SK-N-SH treated with all-trans-retinoic acid at 6 μM for 48 hours (cell line): ENCODE measurements at regions not wholly inside any gene's neighbourhood (a gene's known extent, or its start where the extent isn't known, plus 50 kb on each side); places are given as distances from the start of the nearest gene placed in this dataset.

Source experiments
- ATAC-seq: fragments of 200-7000 bp; cut with Tn5 transposase; 3 replicates; pipeline ENCODE4 v1.9.1; 2020; ENCODE audit warnings: mild to moderate bottlenecking, moderate library complexity
- ARNTL ChIP-seq: fragments of 450-650 bp; formaldehyde crosslinking; IDR thresholded peaks from 2 replicates; pipeline ENCODE4 v1.5.0; 2020; ENCODE audit warnings: low read depth, mild to moderate bottlenecking, moderate library complexity, borderline replicate concordance
- BACH2 ChIP-seq: fragments of 250-450 bp; sonication (Bioruptor Pico); IDR thresholded peaks from 2 replicates; pipeline ENCODE4 v1.9.0; 2021; ENCODE audit warnings: mild to moderate bottlenecking, borderline replicate concordance
- CSDC2 ChIP-seq: fragments of 250-450 bp; sonication (Bioruptor Pico); IDR thresholded peaks from 2 replicates; pipeline ENCODE4 v1.5.0; 2020; ENCODE audit warnings: mild to moderate bottlenecking, moderate library complexity
- ESRRG ChIP-seq: fragments of 250-450 bp; sonication (Bioruptor Pico); IDR thresholded peaks from 2 replicates; pipeline ENCODE4 v1.6.1; 2021; ENCODE audit warnings: mild to moderate bottlenecking
- GLIS3 ChIP-seq: fragments of 250-450 bp; sonication (Bioruptor Pico); IDR thresholded peaks from 2 replicates; pipeline ENCODE4 v1.5.0; 2020; ENCODE audit warnings: mild to moderate bottlenecking, moderate library complexity
- ISL1 ChIP-seq: fragments of 250-450 bp; sonication (Bioruptor Pico); IDR thresholded peaks from 2 replicates; pipeline ENCODE4 v2.1.2; 2022; ENCODE audit warnings: mild to moderate bottlenecking, moderate library complexity
- OSR1 ChIP-seq: fragments of 250-450 bp; sonication (Bioruptor Pico); IDR thresholded peaks from 2 replicates; pipeline ENCODE4 v1.8.0; 2022; ENCODE audit warnings: moderate library complexity, mild to moderate bottlenecking, inconsistent platforms
- PPARA ChIP-seq: fragments of 250-450 bp; sonication (Bioruptor Pico); IDR thresholded peaks from 2 replicates; pipeline ENCODE4 v1.5.0; 2020; ENCODE audit warnings: mild to moderate bottlenecking, borderline replicate concordance
- RARB ChIP-seq: fragments of 250-450 bp; sonication (Bioruptor Pico); IDR thresholded peaks from 2 replicates; pipeline ENCODE4 v1.8.0; 2021; ENCODE audit warnings: mild to moderate bottlenecking, moderate library complexity
- SNAI2 ChIP-seq: fragments of 250-450 bp; sonication (Bioruptor Pico); IDR thresholded peaks from 2 replicates; pipeline ENCODE4 v1.5.0; 2020; ENCODE audit warnings: mild to moderate bottlenecking, moderate library complexity
- TCF4 ChIP-seq: fragments of 250-450 bp; sonication (Bioruptor Pico); IDR thresholded peaks from 2 replicates; pipeline ENCODE4 v1.8.0; 2021; ENCODE audit warnings: mild to moderate bottlenecking, moderate library complexity, borderline replicate concordance
- TOX ChIP-seq: fragments of 250-450 bp; sonication (Bioruptor Pico); IDR thresholded peaks from 2 replicates; pipeline ENCODE4 v1.8.0; 2021; ENCODE audit warnings: mild to moderate bottlenecking, moderate library complexity, borderline replicate concordance
- ZC3H10 ChIP-seq: fragments of 250-450 bp; sonication (Bioruptor Pico); IDR thresholded peaks from 2 replicates; pipeline ENCODE4 v1.5.1; 2021; ENCODE audit warnings: mild to moderate bottlenecking, moderate library complexity
- ZFP3 ChIP-seq: fragments of 250-450 bp; sonication (Bioruptor Pico); IDR thresholded peaks from 2 replicates; pipeline ENCODE4 v1.5.0; 2020; ENCODE audit warnings: mild to moderate bottlenecking, moderate library complexity
- ZFP30 ChIP-seq: fragments of 450-650 bp; formaldehyde crosslinking; IDR thresholded peaks from 2 replicates; pipeline ENCODE4 v1.5.0; 2022; ENCODE audit warnings: mild to moderate bottlenecking, moderate library complexity
- ZNF565 ChIP-seq: fragments of 450-650 bp; formaldehyde crosslinking; conservative IDR thresholded peaks from 2 replicates; pipeline ENCODE4 v1.5.0; 2020; ENCODE audit warnings: low read depth, mild to moderate bottlenecking, moderate library complexity
- ZNF8 ChIP-seq: fragments of 450-650 bp; formaldehyde crosslinking; IDR thresholded peaks from 2 replicates; pipeline ENCODE4 v1.5.0; 2020; ENCODE audit warnings: mild to moderate bottlenecking, moderate library complexity
- TF ChIP-seq, protein P1 (sequence below): fragments of 250-450 bp; sonication (Bioruptor Pico); IDR thresholded peaks from 2 replicates; pipeline ENCODE4 v1.5.1; 2020; ENCODE audit warnings: low read depth, mild to moderate bottlenecking, moderate library complexity
- TF ChIP-seq, protein P2 (sequence below): fragments of 250-450 bp; sonication (Bioruptor Pico); IDR thresholded peaks from 2 replicates; pipeline ENCODE4 v1.8.0; 2021; ENCODE audit warnings: low read depth, mild to moderate bottlenecking, moderate library complexity, borderline replicate concordance
- TF ChIP-seq, protein P3 (sequence below): fragments of 250-450 bp; sonication (Bioruptor Pico); IDR thresholded peaks from 2 replicates; pipeline ENCODE4 v1.8.0; 2020; ENCODE audit warnings: mild to moderate bottlenecking, moderate library complexity, borderline replicate concordance
- TF ChIP-seq, protein P4 (sequence below): fragments of 250-450 bp; sonication (Bioruptor Pico); IDR thresholded peaks from 2 replicates; pipeline ENCODE4 v1.5.1; 2021; ENCODE audit warnings: mild to moderate bottlenecking, moderate library complexity
- TF ChIP-seq, protein P5 (sequence below): fragments of 250-450 bp; sonication (Bioruptor Pico); IDR thresholded peaks from 2 replicates; pipeline ENCODE4 v1.5.0; 2020; ENCODE audit warnings: mild to moderate bottlenecking, moderate library complexity

DNA sequence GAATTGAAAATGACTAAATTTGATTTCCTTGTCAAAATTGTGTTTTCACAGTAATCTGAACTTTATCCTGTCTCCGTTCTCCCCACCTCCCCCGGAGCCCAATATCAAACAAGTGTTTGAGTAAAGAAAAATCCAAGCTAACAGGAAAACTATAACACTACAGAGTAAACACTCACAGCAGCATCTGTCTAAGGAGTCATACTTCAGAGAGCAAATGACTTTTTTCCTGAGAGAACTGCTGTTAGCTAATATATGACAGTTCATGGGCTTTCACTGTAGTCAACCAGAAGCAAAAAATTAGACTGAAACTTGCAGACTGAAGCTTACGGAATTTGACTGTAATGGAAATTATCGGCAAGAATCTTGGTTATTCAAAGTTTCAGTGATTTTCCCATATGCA is 321.7 kb downstream of the ANKRD50 start (continued):
- TF ChIP-seq, protein P1, sequence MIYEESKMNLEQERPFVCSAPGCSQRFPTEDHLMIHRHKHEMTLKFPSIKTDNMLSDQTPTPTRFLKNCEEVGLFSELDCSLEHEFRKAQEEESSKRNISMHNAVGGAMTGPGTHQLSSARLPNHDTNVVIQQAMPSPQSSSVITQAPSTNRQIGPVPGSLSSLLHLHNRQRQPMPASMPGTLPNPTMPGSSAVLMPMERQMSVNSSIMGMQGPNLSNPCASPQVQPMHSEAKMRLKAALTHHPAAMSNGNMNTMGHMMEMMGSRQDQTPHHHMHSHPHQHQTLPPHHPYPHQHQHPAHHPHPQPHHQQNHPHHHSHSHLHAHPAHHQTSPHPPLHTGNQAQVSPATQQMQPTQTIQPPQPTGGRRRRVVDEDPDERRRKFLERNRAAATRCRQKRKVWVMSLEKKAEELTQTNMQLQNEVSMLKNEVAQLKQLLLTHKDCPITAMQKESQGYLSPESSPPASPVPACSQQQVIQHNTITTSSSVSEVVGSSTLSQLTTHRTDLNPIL, result no peak
- TF ChIP-seq ZC3H10, result no peak
- no peak for TF ChIP-seq ARNTL (CRISPR knock-in tag)
- TF ChIP-seq OSR1 (CRISPR knock-in tag), result no peak
- TF ChIP-seq ESRRG (CRISPR knock-in tag), result no peak
- TF ChIP-seq TCF4 (CRISPR knock-in tag), result no peak
- TF ChIP-seq ISL1 (CRISPR knock-in tag), result no peak

DNA sequence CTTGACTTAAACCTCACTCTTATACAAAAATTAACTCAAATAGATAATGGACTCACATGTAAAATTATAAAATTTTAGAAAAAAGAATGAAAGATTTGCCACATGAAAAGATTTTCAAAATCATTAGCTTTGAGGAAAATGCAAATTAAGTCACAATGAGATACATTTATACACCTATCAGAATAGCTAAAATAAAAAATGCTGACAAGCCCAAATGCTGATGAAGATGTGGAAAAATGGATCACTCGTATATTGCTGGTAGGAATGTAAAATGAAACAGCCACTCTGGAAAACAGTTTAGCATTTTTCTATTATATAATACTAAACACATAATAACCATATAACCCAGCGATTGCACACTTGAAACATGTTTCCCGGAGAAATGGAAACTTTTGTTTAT is 316.2 kb downstream of the ANKRD50 start:
- TF ChIP-seq OSR1 (CRISPR knock-in tag) (no peak), TOX (no peak), GLIS3 (CRISPR knock-in tag) (no peak), ESRRG (CRISPR knock-in tag) (no peak), CSDC2 (CRISPR knock-in tag) (no peak), ZNF8 (CRISPR knock-in tag) (no peak), ZFP30 (CRISPR knock-in tag) (no peak), PPARA (CRISPR knock-in tag) (no peak), ZNF565 (CRISPR knock-in tag) (no peak), ARNTL (CRISPR knock-in tag) (no peak), TCF4 (CRISPR knock-in tag) (no peak), ZFP3 (CRISPR knock-in tag) (no peak)
- TF ChIP-seq, protein P2, sequence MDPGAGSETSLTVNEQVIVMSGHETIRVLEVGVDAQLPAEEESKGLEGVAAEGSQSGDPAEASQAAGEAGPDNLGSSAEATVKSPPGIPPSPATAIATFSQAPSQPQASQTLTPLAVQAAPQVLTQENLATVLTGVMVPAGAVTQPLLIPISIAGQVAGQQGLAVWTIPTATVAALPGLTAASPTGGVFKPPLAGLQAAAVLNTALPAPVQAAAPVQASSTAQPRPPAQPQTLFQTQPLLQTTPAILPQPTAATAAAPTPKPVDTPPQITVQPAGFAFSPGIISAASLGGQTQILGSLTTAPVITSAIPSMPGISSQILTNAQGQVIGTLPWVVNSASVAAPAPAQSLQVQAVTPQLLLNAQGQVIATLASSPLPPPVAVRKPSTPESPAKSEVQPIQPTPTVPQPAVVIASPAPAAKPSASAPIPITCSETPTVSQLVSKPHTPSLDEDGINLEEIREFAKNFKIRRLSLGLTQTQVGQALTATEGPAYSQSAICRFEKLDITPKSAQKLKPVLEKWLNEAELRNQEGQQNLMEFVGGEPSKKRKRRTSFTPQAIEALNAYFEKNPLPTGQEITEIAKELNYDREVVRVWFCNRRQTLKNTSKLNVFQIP (CRISPR knock-in tag), result no peak
- TF ChIP-seq, protein P3, sequence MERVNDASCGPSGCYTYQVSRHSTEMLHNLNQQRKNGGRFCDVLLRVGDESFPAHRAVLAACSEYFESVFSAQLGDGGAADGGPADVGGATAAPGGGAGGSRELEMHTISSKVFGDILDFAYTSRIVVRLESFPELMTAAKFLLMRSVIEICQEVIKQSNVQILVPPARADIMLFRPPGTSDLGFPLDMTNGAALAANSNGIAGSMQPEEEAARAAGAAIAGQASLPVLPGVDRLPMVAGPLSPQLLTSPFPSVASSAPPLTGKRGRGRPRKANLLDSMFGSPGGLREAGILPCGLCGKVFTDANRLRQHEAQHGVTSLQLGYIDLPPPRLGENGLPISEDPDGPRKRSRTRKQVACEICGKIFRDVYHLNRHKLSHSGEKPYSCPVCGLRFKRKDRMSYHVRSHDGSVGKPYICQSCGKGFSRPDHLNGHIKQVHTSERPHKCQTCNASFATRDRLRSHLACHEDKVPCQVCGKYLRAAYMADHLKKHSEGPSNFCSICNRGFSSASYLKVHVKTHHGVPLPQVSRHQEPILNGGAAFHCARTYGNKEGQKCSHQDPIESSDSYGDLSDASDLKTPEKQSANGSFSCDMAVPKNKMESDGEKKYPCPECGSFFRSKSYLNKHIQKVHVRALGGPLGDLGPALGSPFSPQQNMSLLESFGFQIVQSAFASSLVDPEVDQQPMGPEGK (CRISPR knock-in tag), result no peak
- TF ChIP-seq, protein P1, result no peak
- TF ChIP-seq, protein P4, sequence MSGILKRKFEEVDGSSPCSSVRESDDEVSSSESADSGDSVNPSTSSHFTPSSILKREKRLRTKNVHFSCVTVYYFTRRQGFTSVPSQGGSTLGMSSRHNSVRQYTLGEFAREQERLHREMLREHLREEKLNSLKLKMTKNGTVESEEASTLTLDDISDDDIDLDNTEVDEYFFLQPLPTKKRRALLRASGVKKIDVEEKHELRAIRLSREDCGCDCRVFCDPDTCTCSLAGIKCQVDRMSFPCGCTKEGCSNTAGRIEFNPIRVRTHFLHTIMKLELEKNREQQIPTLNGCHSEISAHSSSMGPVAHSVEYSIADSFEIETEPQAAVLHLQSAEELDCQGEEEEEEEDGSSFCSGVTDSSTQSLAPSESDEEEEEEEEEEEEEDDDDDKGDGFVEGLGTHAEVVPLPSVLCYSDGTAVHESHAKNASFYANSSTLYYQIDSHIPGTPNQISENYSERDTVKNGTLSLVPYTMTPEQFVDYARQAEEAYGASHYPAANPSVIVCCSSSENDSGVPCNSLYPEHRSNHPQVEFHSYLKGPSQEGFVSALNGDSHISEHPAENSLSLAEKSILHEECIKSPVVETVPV, result no peak
- TF ChIP-seq, protein P5, sequence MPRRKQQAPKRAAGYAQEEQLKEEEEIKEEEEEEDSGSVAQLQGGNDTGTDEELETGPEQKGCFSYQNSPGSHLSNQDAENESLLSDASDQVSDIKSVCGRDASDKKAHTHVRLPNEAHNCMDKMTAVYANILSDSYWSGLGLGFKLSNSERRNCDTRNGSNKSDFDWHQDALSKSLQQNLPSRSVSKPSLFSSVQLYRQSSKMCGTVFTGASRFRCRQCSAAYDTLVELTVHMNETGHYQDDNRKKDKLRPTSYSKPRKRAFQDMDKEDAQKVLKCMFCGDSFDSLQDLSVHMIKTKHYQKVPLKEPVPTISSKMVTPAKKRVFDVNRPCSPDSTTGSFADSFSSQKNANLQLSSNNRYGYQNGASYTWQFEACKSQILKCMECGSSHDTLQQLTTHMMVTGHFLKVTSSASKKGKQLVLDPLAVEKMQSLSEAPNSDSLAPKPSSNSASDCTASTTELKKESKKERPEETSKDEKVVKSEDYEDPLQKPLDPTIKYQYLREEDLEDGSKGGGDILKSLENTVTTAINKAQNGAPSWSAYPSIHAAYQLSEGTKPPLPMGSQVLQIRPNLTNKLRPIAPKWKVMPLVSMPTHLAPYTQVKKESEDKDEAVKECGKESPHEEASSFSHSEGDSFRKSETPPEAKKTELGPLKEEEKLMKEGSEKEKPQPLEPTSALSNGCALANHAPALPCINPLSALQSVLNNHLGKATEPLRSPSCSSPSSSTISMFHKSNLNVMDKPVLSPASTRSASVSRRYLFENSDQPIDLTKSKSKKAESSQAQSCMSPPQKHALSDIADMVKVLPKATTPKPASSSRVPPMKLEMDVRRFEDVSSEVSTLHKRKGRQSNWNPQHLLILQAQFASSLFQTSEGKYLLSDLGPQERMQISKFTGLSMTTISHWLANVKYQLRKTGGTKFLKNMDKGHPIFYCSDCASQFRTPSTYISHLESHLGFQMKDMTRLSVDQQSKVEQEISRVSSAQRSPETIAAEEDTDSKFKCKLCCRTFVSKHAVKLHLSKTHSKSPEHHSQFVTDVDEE, result no peak
- no peak for ATAC-seq

DNA sequence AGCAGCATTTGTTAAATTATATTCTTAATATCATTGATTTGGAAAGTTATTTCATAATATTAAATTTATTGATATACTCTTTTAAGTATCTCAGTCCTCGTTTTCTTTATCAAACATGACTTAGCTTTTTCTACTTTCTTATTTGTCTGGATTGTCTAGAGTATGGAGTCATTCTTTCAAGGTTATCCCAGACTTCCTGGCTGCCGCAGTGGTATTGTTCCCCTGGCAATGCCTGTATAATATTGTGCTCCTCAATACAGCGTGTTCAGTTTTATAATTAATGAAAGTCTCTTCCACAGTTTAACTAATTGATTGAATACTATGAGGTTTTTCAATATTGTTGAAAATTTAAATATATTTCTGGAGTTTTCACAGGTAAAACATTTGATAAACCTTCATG is 310.9 kb downstream of the ANKRD50 start:
- ATAC-seq, result no peak
- TF ChIP-seq ZC3H10, result no peak
- no peak for TF ChIP-seq ZFP3 (CRISPR knock-in tag)
- TF ChIP-seq, protein P4, result no peak
- no peak for TF ChIP-seq OSR1 (CRISPR knock-in tag)
- TF ChIP-seq, protein P3 (CRISPR knock-in tag), result no peak
- no peak for TF ChIP-seq RARB
- TF ChIP-seq ZNF565 (CRISPR knock-in tag), result no peak
- TF ChIP-seq ARNTL (CRISPR knock-in tag), result no peak
- no peak for TF ChIP-seq BACH2 (CRISPR knock-in tag)
- no peak for TF ChIP-seq ZFP30 (CRISPR knock-in tag)
- no peak for TF ChIP-seq TCF4 (CRISPR knock-in tag)
- TF ChIP-seq SNAI2 (CRISPR knock-in tag), result no peak
- no peak for TF ChIP-seq ISL1 (CRISPR knock-in tag)
- no peak for TF ChIP-seq CSDC2 (CRISPR knock-in tag)
- no peak for TF ChIP-seq ESRRG (CRISPR knock-in tag)
